Prostate gland (tissue), 2 donors: ENCODE measurements at regions not wholly inside any gene's neighbourhood (a gene's known extent, or its start where the extent isn't known, plus 50 kb on each side); places are given as distances from the start of the nearest gene placed in this dataset.

Experiments
- DNase-seq: peaks from one replicate; pipeline ENCODE4 v3.0.0-alpha.2; 2019; ENCODE audit warnings: low spot score
- H3K27ac ChIP-seq, 2 donors: fragments of 200-600 bp; sonication (generic); 2 replicates each; pipeline ENCODE4 v1.5.1; 2017 to 2019
- H3K27me3 ChIP-seq: fragments of 200-600 bp; sonication (generic); replicated peaks from 2 replicates; pipeline ENCODE4 v1.5.1; 2019; ENCODE audit not compliant: insufficient read depth
- H3K36me3 ChIP-seq, 2 donors: fragments of 200-600 bp; sonication (generic); 1 replicate in 1 of 2; 2 replicates in 1 of 2; pipeline versions ENCODE4 v1.5.1 to v1.8.1; 2017 to 2019
- H3K4me1 ChIP-seq: fragments of 200-600 bp; sonication (generic); replicated peaks from 2 replicates; pipeline ENCODE4 v1.5.1; 2019
- H3K4me3 ChIP-seq, 2 donors: fragments of 200-600 bp; sonication (generic); 2 replicates each; pipeline ENCODE4 v1.5.1; 2017 to 2019
- H3K9me3 ChIP-seq: fragments of 200-600 bp; sonication (generic); 2 replicates; pipeline ENCODE4 v1.5.1; 2017
- CTCF ChIP-seq, 4 experiments: fragments of 200-600 bp in 2 of 4; fragments of 450-650 bp in 2 of 4; sonication (generic) in 2 of 4; IDR thresholded peaks; 1 replicate in 3 of 4; 2 replicates in 1 of 4; pipeline ENCODE4 v1.5.1; 2016 to 2019; ENCODE audit warnings: antibody characterized with exemption in 4 of 4, mild to moderate bottlenecking in 2 of 4, moderate library complexity in 2 of 4
- POLR2A ChIP-seq: fragments of 450-650 bp; IDR thresholded peaks from one replicate; pipeline ENCODE4 v1.6.1; 2016; ENCODE audit warnings: antibody characterized with exemption, mild to moderate bottlenecking
- POLR2AphosphoS5 ChIP-seq: sonication (generic); formaldehyde crosslinking; IDR thresholded peaks from one replicate; pipeline ENCODE4 v1.6.1; 2017; ENCODE audit warnings: antibody characterized with exemption
- WGBS: methylation state at CpG from one replicate; pipeline ENCODE4 v1.1.5; 2018; 5-methylcytosine and 5-hydroxymethylcytosine counted together
- intact Hi-C: fragments of 100-400 bp; cut with DNase I; formaldehyde crosslinking; loops from one replicate; pipeline ENCODE4 v1.14.2; 2022

DNA sequence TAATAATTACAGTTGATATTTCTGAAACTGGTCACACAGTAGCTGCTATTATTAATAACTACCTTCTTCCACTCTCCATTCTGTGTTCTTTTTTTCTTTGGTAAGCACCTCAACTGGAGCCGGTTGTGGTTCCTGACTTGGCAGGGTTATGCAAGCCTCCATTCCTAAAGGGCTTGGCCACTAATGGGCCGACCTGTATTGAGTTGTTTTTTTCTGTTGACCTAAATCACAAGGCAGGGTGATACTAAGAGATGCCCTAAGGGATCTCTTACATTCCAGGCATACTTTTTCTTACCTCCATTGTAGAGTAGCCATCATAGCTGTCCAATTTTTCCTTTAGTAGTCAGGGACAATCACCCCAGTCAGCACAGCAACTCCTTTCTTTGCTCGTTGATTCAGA, 1295.8 kb upstream of the ADGRL3 start:
- no peaks in the 10 kb centered on the region for H3K36me3 ChIP-seq
- 65% methylated on average over 3 of the region's 3 CpGs for WGBS
- H3K4me3 ChIP-seq, result no peak overlapping the region
- H3K9me3 ChIP-seq, result no peaks in the 10 kb centered on the region
- intact Hi-C loops, result no loop called here
- DNase-seq, result no peak
- H3K4me1 ChIP-seq, result no peaks in the 10 kb centered on the region
- TF ChIP-seq POLR2A (no peak), CTCF (IDR thresholded peaks at IDR 0.05) (no peak), POLR2AphosphoS5 (no peak)
- no peak overlapping the region for H3K27ac ChIP-seq
- no peaks in the 10 kb centered on the region for H3K27me3 ChIP-seq

GRCh38 chr4:59920416-59920815, 1279.7 kb upstream of the ADGRL3 start:
- no peaks in the 10 kb centered on the region for H3K9me3 ChIP-seq
- DNase-seq, result no peak
- no peak overlapping the region for H3K27ac ChIP-seq
- 37% methylated on average over 3 of the region's 3 CpGs for WGBS
- H3K4me3 ChIP-seq, result no peak overlapping the region
- no peak for TF ChIP-seq POLR2AphosphoS5
- TF ChIP-seq POLR2A, result no peak
- no peak for TF ChIP-seq CTCF (IDR thresholded peaks at IDR 0.05)
- H3K4me1 ChIP-seq, result no peaks in the 10 kb centered on the region
- H3K36me3 ChIP-seq, result no peaks in the 10 kb centered on the region
- H3K27me3 ChIP-seq, result no peaks in the 10 kb centered on the region
- intact Hi-C loops, result no loop called here

DNA sequence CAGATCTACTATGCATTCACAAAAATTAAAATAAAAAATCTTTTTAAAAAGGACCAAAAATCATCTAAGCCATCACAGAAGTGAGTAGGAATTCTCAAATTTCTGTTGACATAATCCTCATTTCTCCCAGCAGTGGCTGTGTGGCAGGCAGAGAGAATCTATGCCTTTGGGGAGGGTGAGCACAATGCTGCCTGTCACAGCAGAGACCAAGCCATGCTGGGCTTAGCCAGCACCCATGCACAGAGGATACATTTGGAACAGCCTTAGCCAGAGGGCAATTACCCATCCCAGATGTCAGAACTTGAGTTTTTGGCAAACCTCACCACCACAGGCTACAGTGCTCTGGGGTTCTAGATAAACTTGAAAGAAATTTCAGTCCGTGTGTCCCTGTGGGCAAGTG, 1274.8 kb upstream of the ADGRL3 start:
- Histone ChIP-seq H3K4me1 (no peaks in the 10 kb centered on the region), H3K36me3 (no peaks in the 10 kb centered on the region), H3K27me3 (no peaks in the 10 kb centered on the region), H3K27ac (no peak overlapping the region), H3K4me3 (no peak overlapping the region), H3K9me3 (no peaks in the 10 kb centered on the region)
- no peak for DNase-seq
- TF ChIP-seq POLR2AphosphoS5 (no peak), CTCF (IDR thresholded peaks at IDR 0.05) (no peak), POLR2A (no peak)
- intact Hi-C loops, result no loop called here
- WGBS, result 62% methylated on average over 1 of the region's 1 CpG

- H3K27ac ChIP-seq, result no peak overlapping the region
- TF ChIP-seq POLR2A (no peak), POLR2AphosphoS5 (no peak)
- H3K4me3 ChIP-seq, result no peak overlapping the region
- WGBS, result 69% methylated on average over 3 of the region's 3 CpGs
- H3K9me3 ChIP-seq, result no peaks in the 10 kb centered on the region
- no peaks in the 10 kb centered on the region for H3K36me3 ChIP-seq
- DNase-seq, result no peak
- no peaks in the 10 kb centered on the region for H3K4me1 ChIP-seq
- intact Hi-C loops, result no loop called here
- H3K27me3 ChIP-seq, result no peaks in the 10 kb centered on the region
Measured at GRCh38 chr4:59936566-59936965, 1263.6 kb upstream of the ADGRL3 start.

DNA sequence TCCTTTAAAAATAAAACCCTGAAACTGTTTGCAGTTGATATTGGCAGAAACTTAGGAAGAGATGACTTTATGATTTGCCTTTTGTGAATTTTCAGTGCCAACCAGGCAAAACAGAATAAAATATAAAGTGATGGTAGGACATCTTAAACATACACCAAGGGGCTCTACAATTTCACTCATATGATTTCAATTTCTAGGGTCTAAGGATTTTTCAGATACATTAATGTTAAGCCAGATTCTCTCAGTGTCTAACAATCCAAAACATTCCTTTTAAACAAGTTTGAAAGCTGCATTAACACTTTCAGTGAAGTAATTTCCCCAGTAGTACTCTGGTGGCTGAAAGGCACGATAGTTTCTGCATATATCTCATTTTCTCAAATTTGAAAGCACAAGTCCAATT, 1262.0 kb upstream of the ADGRL3 start:
- Histone ChIP-seq H3K27ac (no peak overlapping the region), H3K9me3 (no peaks in the 10 kb centered on the region), H3K4me3 (no peak overlapping the region), H3K27me3 (no peaks in the 10 kb centered on the region), H3K36me3 (no peaks in the 10 kb centered on the region), H3K4me1 (no peaks in the 10 kb centered on the region)
- TF ChIP-seq POLR2A (no peak), POLR2AphosphoS5 (no peak), CTCF (IDR thresholded peaks at IDR 0.05) (no peak)
- WGBS, result 83% methylated on average over 1 of the region's 1 CpG
- DNase-seq, result no peak
- intact Hi-C loops, result no loop called here
